IMR-90 (cell line): ENCODE measurements at regions not wholly inside any gene's neighbourhood (a gene's known extent, or its start where the extent isn't known, plus 50 kb on each side); places are given as distances from the start of the nearest gene placed in this dataset.

ENCODE experiments used
- ATAC-seq: fragments of 200-7000 bp; cut with Tn5 transposase; 2 replicates; pipeline ENCODE4 v1.9.1; 2020; ENCODE audit warnings: low read depth, mild to moderate bottlenecking, moderate library complexity
- BruUV-seq: library from RNA; stranded (reverse); fragments of 400-500 nt; replicated peaks from 2 replicates; lab custom pipeline; 2021; lab: Mats Ljungman, UMichigan
- CTCF ChIA-PET: fragments of 300-600 bp; formaldehyde crosslinking; extraction: SDS; loops from one replicate; lab custom pipeline; 2021; ENCODE audit warnings: antibody characterized with exemption; lab: Yijun Ruan, JAX
- POLR2A ChIA-PET: fragments of 300-600 bp; sonication (Branson Sonifier 250); formaldehyde crosslinking; loops from one replicate; lab custom pipeline; 2022; ENCODE audit warnings: antibody characterized with exemption; ENCODE audit not compliant: unreplicated experiment; lab: Charles Lee
- DNase-seq: peaks from one replicate; pipeline ENCODE4 v3.0.0; 2013
- H2AFZ ChIP-seq: replicated peaks from 2 replicates; pipeline ENCODE3; 2013; ENCODE audit warnings: low read length, mild to moderate bottlenecking; ENCODE audit not compliant: poor library complexity
- H2AK5ac ChIP-seq: 2 replicates; pipeline ENCODE4 v1.6.1; 2013; ENCODE audit warnings: low read depth, low read length, inconsistent platforms
- H2AK9ac ChIP-seq: replicated peaks from 2 replicates; pipeline ENCODE3; 2013; ENCODE audit warnings: mild to moderate bottlenecking, low read depth, low read length, moderate library complexity; ENCODE audit not compliant: poor library complexity
- H2BK120ac ChIP-seq: 2 replicates; pipeline ENCODE4 v1.6.1; 2013; ENCODE audit warnings: low read depth, low read length, inconsistent platforms
- H2BK15ac ChIP-seq: 3 replicates; pipeline ENCODE4 v1.6.1; 2013; ENCODE audit warnings: low read depth, low read length, inconsistent platforms
- H2BK20ac ChIP-seq: 2 replicates; pipeline ENCODE4 v1.6.1; 2013; ENCODE audit warnings: low read depth, mild to moderate bottlenecking, inconsistent platforms, low read length, moderate library complexity
- H2BK5ac ChIP-seq: 2 replicates; pipeline ENCODE4 v1.6.1; 2013; ENCODE audit warnings: mild to moderate bottlenecking, low read depth, low read length, inconsistent platforms; ENCODE audit not compliant: poor library complexity, severe bottlenecking
- H3K14ac ChIP-seq: replicated peaks from 2 replicates; pipeline ENCODE4 v1.6.1; 2013; ENCODE audit warnings: low read depth, low read length, inconsistent platforms
- H3K18ac ChIP-seq: 2 replicates; pipeline ENCODE4 v1.6.1; 2013; ENCODE audit warnings: low read depth, low read length, control low read depth
- H3K23ac ChIP-seq: 2 replicates; pipeline ENCODE4 v1.6.1; 2013; ENCODE audit warnings: low read depth, low read length, inconsistent platforms
- H3K27ac ChIP-seq: 2 replicates; pipeline ENCODE4 v1.5.1; 2013; ENCODE audit warnings: mild to moderate bottlenecking, control low read depth, low read length; ENCODE audit not compliant: insufficient read depth
- H3K27me3 ChIP-seq: 2 replicates; pipeline ENCODE4 v1.6.1; 2013; ENCODE audit warnings: low read length; ENCODE audit not compliant: control insufficient read depth, insufficient read depth
- H3K36me3 ChIP-seq: 2 replicates; pipeline ENCODE4 v1.6.1; 2013; ENCODE audit warnings: low read length, mixed read lengths; ENCODE audit not compliant: control insufficient read depth, insufficient read depth
- H3K4ac ChIP-seq: 2 replicates; pipeline ENCODE4 v1.6.1; 2013; ENCODE audit warnings: low read depth, low read length, inconsistent platforms
- H3K4me1 ChIP-seq: 2 replicates; pipeline ENCODE4 v1.6.1; 2013; ENCODE audit warnings: low read length, mixed read lengths; ENCODE audit not compliant: control insufficient read depth, insufficient read depth
- H3K4me2 ChIP-seq: 2 replicates; pipeline ENCODE4 v1.6.1; 2013; ENCODE audit warnings: low read depth, mild to moderate bottlenecking, control low read depth, low read length, moderate library complexity
- H3K4me3 ChIP-seq: 2 replicates; pipeline ENCODE4 v1.5.1; 2013; ENCODE audit warnings: low read depth, mild to moderate bottlenecking, control low read depth, low read length, moderate library complexity; ENCODE audit not compliant: insufficient read depth
- H3K56ac ChIP-seq: 2 replicates; pipeline ENCODE4 v1.6.1; 2013; ENCODE audit warnings: low read length, inconsistent platforms; ENCODE audit not compliant: insufficient read depth; ENCODE audit errors: extremely low read depth
- H3K79me1 ChIP-seq, 2 experiments: 2 replicates each; pipeline ENCODE4 v1.6.1; 2013; ENCODE audit warnings: low read length in 2 of 2, inconsistent platforms in 1 of 2, low read depth in 1 of 2
- H3K9ac ChIP-seq: 2 replicates; pipeline ENCODE4 v1.6.1; 2013; ENCODE audit warnings: low read depth, low read length, control low read depth
- H3K9me1 ChIP-seq: 2 replicates; pipeline ENCODE4 v1.6.1; 2013; ENCODE audit warnings: low read length, inconsistent platforms; ENCODE audit not compliant: insufficient read depth
- H3K9me3 ChIP-seq: 2 replicates; pipeline ENCODE4 v1.6.1; 2013; ENCODE audit warnings: low read length; ENCODE audit not compliant: control insufficient read depth, insufficient read depth
- H4K20me1 ChIP-seq: 2 replicates; pipeline ENCODE4 v1.6.1; 2013; ENCODE audit warnings: low read length, inconsistent platforms; ENCODE audit not compliant: insufficient read depth
- H4K5ac ChIP-seq: 2 replicates; pipeline ENCODE4 v1.6.1; 2013; ENCODE audit warnings: mild to moderate bottlenecking, low read depth, low read length, control low read depth
- H4K8ac ChIP-seq, 2 experiments: 2 replicates each; pipeline ENCODE4 v1.6.1; 2013; ENCODE audit warnings: low read depth in 2 of 2, low read length in 2 of 2, control low read depth in 1 of 2, inconsistent platforms in 1 of 2
- H4K91ac ChIP-seq: 2 replicates; pipeline ENCODE4 v1.6.1; 2013; ENCODE audit warnings: low read depth, low read length, inconsistent platforms; ENCODE audit not compliant: insufficient read depth
- FOS ChIP-seq: fragments of 150-350 bp; IDR thresholded peaks from 2 replicates; pipeline ENCODE4 v1.6.1; 2016; ENCODE audit warnings: low read depth, low read length
- MAFK ChIP-seq: IDR thresholded peaks from 2 replicates; pipeline ENCODE4 v1.6.1; 2012; ENCODE audit warnings: low read depth, low read length, improper control_type of control experiment
- MAZ ChIP-seq: IDR thresholded peaks from 2 replicates; pipeline ENCODE4 v1.6.1; 2012; ENCODE audit warnings: low read depth, mild to moderate bottlenecking, low read length, improper control_type of control experiment, moderate library complexity, borderline replicate concordance
- NFE2L2 ChIP-seq: fragments of 150-350 bp; IDR thresholded peaks from 2 replicates; pipeline ENCODE4 v1.6.1; 2016; ENCODE audit warnings: low read depth, mild to moderate bottlenecking, low read length
- WGBS, 2 experiments: methylation state at CpG; one replicate each; pipeline versions ENCODE4 v1.1.5 to v1.1.7; 2013; ENCODE audit warnings: missing lambda C conversion rate in 2 of 2; ENCODE audit not compliant: insufficient read length in 1 of 2; ENCODE audit errors: extremely low coverage in 2 of 2; 5-methylcytosine and 5-hydroxymethylcytosine counted together
- dilution Hi-C: fragments of 300-500 bp; cut with HindIII; formaldehyde crosslinking; loops from one replicate; pipeline ENCODE4 v1.14.3; 2018; ENCODE audit warnings: low sequenced_read_pairs; ENCODE audit not compliant: unreplicated experiment
- in situ Hi-C: fragments of 300-500 bp; cut with MboI; formaldehyde crosslinking; loops from 3 replicates; pipeline ENCODE4 v1.14.3; 2019; ENCODE audit warnings: low sequenced_read_pairs, inconsistent platforms, mixed read lengths
- intact Hi-C: fragments of 100-400 bp; cut with micrococcal nuclease; formaldehyde crosslinking; loops from 2 replicates; pipeline ENCODE4 v1.10.0; 2022

DNA sequence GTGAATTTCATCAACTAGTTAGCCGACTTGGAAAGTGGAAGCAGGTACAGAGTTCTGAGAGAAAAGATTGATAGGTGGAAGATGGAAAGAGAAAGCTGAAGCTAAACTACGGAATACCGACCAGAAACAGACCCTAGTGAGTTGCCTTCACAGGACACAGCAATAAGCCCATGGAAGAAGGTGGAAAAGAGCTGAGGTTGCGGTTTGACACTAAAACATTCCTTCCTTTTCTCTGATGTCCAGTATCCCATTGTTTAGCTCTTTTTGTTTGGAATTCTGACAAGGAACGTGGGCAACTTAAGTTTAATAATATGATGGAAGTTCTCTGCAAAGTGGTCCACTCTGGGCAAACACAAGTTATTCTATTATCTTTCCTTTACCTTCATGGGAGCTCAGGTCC, 110.1 kb upstream of the ADTRP start:
- H2BK15ac ChIP-seq: no peak overlapping the region
- no peak overlapping the region for H2BK5ac ChIP-seq
- dilution Hi-C loops (no loop called here), in situ Hi-C loops (no loop called here), intact Hi-C loops (no loop called here)
- POLR2A ChIA-PET: no interaction called here
- no peaks in the 10 kb centered on the region for H3K27me3 ChIP-seq
- H3K23ac ChIP-seq: no peak overlapping the region
- H2BK20ac ChIP-seq: no peak overlapping the region
- no peak overlapping the region for H3K27ac ChIP-seq
- TF ChIP-seq MAFK (peak; percentile 82), NFE2L2 (no peak), MAZ (no peak), FOS (no peak)
- CTCF ChIA-PET: interaction anchor here (0.6 to 1.0 kb wide), 3 partner anchors 17 to 870 kb away, joined by 3 to 4 read pairs (median 3); no protein-coding TSS in a partner anchor
- no peak for DNase-seq
- H3K9me1 ChIP-seq: no peaks in the 10 kb centered on the region
- H2AK5ac ChIP-seq: no peak overlapping the region
- no peaks in the 10 kb centered on the region for H3K9me3 ChIP-seq
- no peak overlapping the region for H2BK120ac ChIP-seq
- H3K4me3 ChIP-seq: no peak overlapping the region
- WGBS, 2 experiments: 100% methylated on average over 1 of the region's 5 CpGs; no CpG with 5 or more reads in 1 of the 2 experiments
- no peak overlapping the region for H4K5ac ChIP-seq
- H4K8ac ChIP-seq: no peak overlapping the region
- H4K20me1 ChIP-seq: no peaks in the 10 kb centered on the region
- H2AFZ ChIP-seq: no peak overlapping the region
- H3K14ac ChIP-seq: no peak overlapping the region
- H4K91ac ChIP-seq: no peak overlapping the region
- BruUV-seq: no TSS peak
- no peak overlapping the region for H2AK9ac ChIP-seq
- H3K36me3 ChIP-seq: no peaks in the 10 kb centered on the region
- ATAC-seq: no peak
- H3K79me1 ChIP-seq: no peaks in the 10 kb centered on the region
- H3K18ac ChIP-seq: no peak overlapping the region
- no peak overlapping the region for H3K4me2 ChIP-seq
- no peak overlapping the region for H3K9ac ChIP-seq
- H3K4me1 ChIP-seq: no peaks in the 10 kb centered on the region
- no peak overlapping the region for H3K4ac ChIP-seq
- no peak overlapping the region for H3K56ac ChIP-seq
